ENCODE measurements at regions not wholly inside any gene's neighbourhood (a gene's known extent, or its start where the extent isn't known, plus 50 kb on each side); places are given as distances from the start of the nearest gene placed in this dataset.

GRCh38 chr4:160182727-160183126 lies 1079.8 kb downstream of the RAPGEF2 start:
- Histone ChIP-seq H3K9ac (replicated peaks in 1 of 4; ENCODE audit: extremely low read depth in 1 of 4, low read depth in 3 of 4, low read length in 3 of 4) (no peak overlapping the region), H3K9me3 (ENCODE audit: insufficient read depth in 2 of 2, low read depth in 1 of 2, low read length in 1 of 2) (no peaks in the 10 kb centered on the region), H3K79me2 (ENCODE audit: control insufficient read depth in 1 of 2, insufficient read depth in 2 of 2, low read length in 2 of 2) (no peaks in the 10 kb centered on the region), H3K4me1 (replicated peaks in 1 of 4; ENCODE audit: control insufficient read depth in 3 of 4, insufficient read depth in 4 of 4, low read length in 3 of 4) (no peaks in the 10 kb centered on the region), H2AK5ac (ENCODE audit: low read depth, low read length) (no peak overlapping the region), H4K5ac (ENCODE audit: insufficient read length, low read depth, low read length) (no peak overlapping the region), H3K4me3 (ENCODE audit: extremely low read depth in 1 of 4, insufficient read depth in 2 of 4, low read depth in 3 of 4, low read length in 4 of 4) (no peak overlapping the region), H3K23ac (ENCODE audit: insufficient read length) (no peak overlapping the region), H2BK20ac (ENCODE audit: low read length) (no peak overlapping the region), H3K36me3 (ENCODE audit: control insufficient read depth in 2 of 4, insufficient read depth in 4 of 4, low read length in 3 of 4) (no peaks in the 10 kb centered on the region), H4K8ac (ENCODE audit: extremely low read depth, insufficient read depth, low read length) (no peak overlapping the region), H2BK15ac (ENCODE audit: low read length) (no peak overlapping the region), H4K91ac (replicated peaks; ENCODE audit: insufficient read length, low read length) (no peak overlapping the region), H3K18ac (ENCODE audit: extremely low read depth, low read length) (no peak overlapping the region), H2BK5ac (ENCODE audit: low read depth, low read length) (no peak overlapping the region), H3K14ac (ENCODE audit: insufficient read length) (no peak overlapping the region), H2BK12ac (ENCODE audit: low read depth, low read length) (no peak overlapping the region), H3K4me2 (ENCODE audit: insufficient read depth in 1 of 2, low read depth in 2 of 2, low read length in 2 of 2) (no peak overlapping the region), H3K27ac (ENCODE audit: low read depth, low read length) (no peak overlapping the region), H3K79me1 (ENCODE audit: low read depth, low read length) (no peaks in the 10 kb centered on the region), H4K20me1 (replicated peaks in 1 of 2; ENCODE audit: control insufficient read depth in 1 of 2, insufficient read depth in 2 of 2, low read length in 2 of 2) (no peaks in the 10 kb centered on the region), H2AFZ (ENCODE audit: low read length) (no peak overlapping the region), H3K27me3 (replicated peaks in 1 of 4; ENCODE audit: control insufficient read depth in 3 of 4, extremely low read depth in 1 of 4, insufficient read depth in 3 of 4, low read length in 3 of 4) (no peaks in the 10 kb centered on the region), H2BK120ac (replicated peaks; ENCODE audit: low read depth, low read length) (no peak overlapping the region), H3K23me2 (ENCODE audit: low read depth, low read length) (no peaks in the 10 kb centered on the region), H3K4ac (replicated peaks; ENCODE audit: insufficient read length, low read depth, low read length) (no peak overlapping the region), H3K56ac (replicated peaks; ENCODE audit: insufficient read length, low read depth, low read length) (no peak overlapping the region)
- TF ChIP-seq PHF8 (conservative IDR thresholded peaks at IDR 0.05; ENCODE audit: low read depth, low read length) (no peak), NRF1 (IDR thresholded peaks at IDR 0.05; ENCODE audit: low read depth, low read length) (no peak), SAP30 (IDR thresholded peaks at IDR 0.05; ENCODE audit: insufficient read depth, insufficient replicate concordance, low read length) (no peak), MAX (IDR thresholded peaks at IDR 0.05) (no peak)
- 95% methylated on average over 2 of the region's 2 CpGs; no CpG with 5 or more reads in 1 of the 2 experiments for WGBS, 2 experiments (ENCODE audit: extremely low coverage in 1 of 2, insufficient coverage in 1 of 2, insufficient read length in 1 of 2, insufficient replicate concordance in 2 of 2, low coverage in 1 of 2, low lambda C conversion rate in 2 of 2, missing lambda C conversion rate in 1 of 2)
- FAIRE-seq (no peak), DNase-seq (ENCODE audit: low read depth in 1 of 2, low spot score in 2 of 2) (no peak)
- ChIA-PET POLR2A (ENCODE audit: partially characterized antibody) (no interaction called here), CTCF (ENCODE audit: partially characterized antibody) (no interaction called here)

All from H1 (cell line).